HG03565 (cell line): ENCODE measurements at regions not wholly inside any gene's neighbourhood (a gene's known extent, or its start where the extent isn't known, plus 50 kb on each side); places are given as distances from the start of the nearest gene placed in this dataset.

Source experiments
- ATAC-seq: cut with Tn5 transposase; IDR thresholded peaks from one replicate; pipeline ENCODE4 v1.9.1; 2021; ENCODE audit warnings: mild to moderate bottlenecking, moderate library complexity; ENCODE audit not compliant: unreplicated experiment

DNA sequence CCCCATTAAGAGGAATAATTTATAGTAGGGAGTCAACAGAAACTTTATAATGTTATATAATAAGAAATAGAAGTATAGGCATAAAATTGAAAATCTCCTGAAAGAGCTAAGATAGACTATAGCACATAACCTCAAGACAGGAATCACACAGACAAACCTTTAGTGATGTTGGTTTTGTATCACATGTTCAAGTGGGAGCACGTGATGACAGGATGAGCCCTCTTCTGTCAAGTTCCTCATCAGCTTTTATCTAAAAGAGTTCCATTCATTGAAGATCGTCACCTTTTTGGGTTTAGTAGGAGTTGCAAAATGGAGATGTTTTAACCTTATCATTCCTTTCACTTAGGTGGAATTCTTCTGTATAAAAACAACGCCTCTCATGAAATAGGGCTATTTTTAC, 127.0 kb downstream of the MCHR2 start:
- no peak for ATAC-seq

DNA sequence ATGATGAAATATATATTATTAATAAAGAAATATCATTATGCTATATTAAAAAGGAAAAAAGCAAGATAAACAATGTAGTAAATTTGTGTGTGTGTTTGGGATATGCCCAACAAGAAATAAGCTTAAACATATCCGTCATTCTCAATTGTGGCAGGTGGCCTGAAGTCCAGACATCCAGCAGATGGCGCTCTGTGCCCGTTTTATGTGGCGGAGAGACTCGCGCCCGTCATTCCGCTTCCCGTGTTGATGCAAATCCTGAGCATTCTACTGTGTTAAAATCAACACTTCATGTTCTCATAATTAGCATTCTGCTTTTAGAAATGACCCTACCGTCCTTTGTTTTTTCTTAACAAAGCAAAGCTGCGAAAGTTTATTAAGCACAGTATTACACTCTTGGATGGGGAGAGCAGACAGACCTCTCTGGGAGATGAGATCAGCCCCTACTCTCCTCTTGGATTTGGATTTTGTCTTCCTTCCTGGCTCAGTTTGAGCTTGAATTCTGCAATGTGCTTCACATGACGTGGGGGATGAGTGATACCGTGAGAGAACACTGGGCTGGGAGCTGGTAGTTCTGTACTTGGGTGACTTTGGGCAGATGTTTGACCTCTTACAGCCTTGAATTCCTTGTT, 125.8 kb downstream of the MCHR2 start:
- peak; percentile 89 for ATAC-seq
